Left lung (tissue), 4 donors: ENCODE measurements at regions not wholly inside any gene's neighbourhood (a gene's known extent, or its start where the extent isn't known, plus 50 kb on each side); places are given as distances from the start of the nearest gene placed in this dataset.

Source experiments
- ATAC-seq: fragments of 200-7000 bp; cut with Tn5 transposase; one replicate; pipeline ENCODE4 v1.9.1; 2020; ENCODE audit warnings: moderate library complexity
- DNase-seq, 4 donors: peaks; one replicate each; pipeline ENCODE4 v3.0.0-alpha.2; 2013 to 2020
- H3K27ac ChIP-seq, 2 donors: fragments of 200-600 bp; sonication (generic) in 1 of 2; one replicate each; pipeline versions ENCODE4 v1.5.0 to v1.8.0; 2020 to 2021
- H3K27me3 ChIP-seq, 2 donors: fragments of 200-600 bp; sonication (generic) in 1 of 2; one replicate each; pipeline versions ENCODE4 v1.5.0 to v1.8.0; 2020 to 2021
- H3K36me3 ChIP-seq, 2 donors: fragments of 200-600 bp; sonication (generic) in 1 of 2; one replicate each; pipeline versions ENCODE4 v1.5.0 to v1.8.0; 2020 to 2021
- H3K4me1 ChIP-seq, 2 donors: fragments of 200-600 bp; one replicate each; pipeline ENCODE4 v1.8.0; 2021
- H3K4me3 ChIP-seq, 2 donors: fragments of 200-600 bp; sonication (generic) in 1 of 2; one replicate each; pipeline versions ENCODE4 v1.5.0 to v1.8.0; 2020 to 2021; ENCODE audit warnings: mild to moderate bottlenecking in 1 of 2
- H3K9me3 ChIP-seq, 2 donors: fragments of 200-600 bp; sonication (generic) in 1 of 2; one replicate each; pipeline versions ENCODE4 v1.5.0 to v1.8.0; 2020 to 2021
- intact Hi-C, 2 donors: fragments of 100-400 bp; cut with DNase I; formaldehyde crosslinking; loops; one replicate each; pipeline versions ENCODE4 v1.11.2 to v1.14.2; 2022
- TF ChIP-seq, protein P1 (sequence below), 2 donors: fragments of 200-600 bp; sonication (generic) in 1 of 2; IDR thresholded peaks; one replicate each; pipeline versions ENCODE4 v1.5.0 to v1.8.0; 2021; ENCODE audit warnings: antibody characterized with exemption in 2 of 2
- donor health status: DM: no; HTN: yes; CAD: no.
- donor health status: DM: no; HTN: no; CAD: no.

DNA sequence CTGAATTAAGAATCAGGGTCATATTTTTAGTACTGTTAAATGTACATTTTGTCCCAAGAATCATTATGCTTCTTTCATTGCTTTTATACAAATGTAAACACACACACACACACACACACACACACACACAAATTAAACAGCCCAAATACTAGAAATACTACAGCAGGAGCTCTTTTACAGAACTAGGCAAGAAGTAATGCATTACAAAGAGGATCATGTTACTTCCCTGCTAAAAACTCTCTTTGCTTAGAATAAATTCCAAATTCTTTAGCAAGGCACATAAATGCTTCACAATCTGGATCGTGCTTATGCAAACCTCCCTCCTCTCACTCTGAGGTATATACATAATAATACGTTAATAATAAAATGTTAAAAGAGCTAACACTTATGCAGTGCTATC lies 720.4 kb upstream of the ADGRL4 start:
- TF ChIP-seq, protein P1, sequence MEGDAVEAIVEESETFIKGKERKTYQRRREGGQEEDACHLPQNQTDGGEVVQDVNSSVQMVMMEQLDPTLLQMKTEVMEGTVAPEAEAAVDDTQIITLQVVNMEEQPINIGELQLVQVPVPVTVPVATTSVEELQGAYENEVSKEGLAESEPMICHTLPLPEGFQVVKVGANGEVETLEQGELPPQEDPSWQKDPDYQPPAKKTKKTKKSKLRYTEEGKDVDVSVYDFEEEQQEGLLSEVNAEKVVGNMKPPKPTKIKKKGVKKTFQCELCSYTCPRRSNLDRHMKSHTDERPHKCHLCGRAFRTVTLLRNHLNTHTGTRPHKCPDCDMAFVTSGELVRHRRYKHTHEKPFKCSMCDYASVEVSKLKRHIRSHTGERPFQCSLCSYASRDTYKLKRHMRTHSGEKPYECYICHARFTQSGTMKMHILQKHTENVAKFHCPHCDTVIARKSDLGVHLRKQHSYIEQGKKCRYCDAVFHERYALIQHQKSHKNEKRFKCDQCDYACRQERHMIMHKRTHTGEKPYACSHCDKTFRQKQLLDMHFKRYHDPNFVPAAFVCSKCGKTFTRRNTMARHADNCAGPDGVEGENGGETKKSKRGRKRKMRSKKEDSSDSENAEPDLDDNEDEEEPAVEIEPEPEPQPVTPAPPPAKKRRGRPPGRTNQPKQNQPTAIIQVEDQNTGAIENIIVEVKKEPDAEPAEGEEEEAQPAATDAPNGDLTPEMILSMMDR (IDR thresholded peaks at IDR 0.05): no peak
- no peak for ATAC-seq
- DNase-seq: no peak
- intact Hi-C loops: no loop called here
- Histone ChIP-seq H3K27ac (no peak overlapping the region), H3K36me3 (no peaks in the 10 kb centered on the region), H3K4me3 (no peak overlapping the region), H3K9me3 (peaks cover 0 to 2% of the 10 kb centered on the region in 2 donors), H3K27me3 (no peaks in the 10 kb centered on the region), H3K4me1 (no peaks in the 10 kb centered on the region)

DNA sequence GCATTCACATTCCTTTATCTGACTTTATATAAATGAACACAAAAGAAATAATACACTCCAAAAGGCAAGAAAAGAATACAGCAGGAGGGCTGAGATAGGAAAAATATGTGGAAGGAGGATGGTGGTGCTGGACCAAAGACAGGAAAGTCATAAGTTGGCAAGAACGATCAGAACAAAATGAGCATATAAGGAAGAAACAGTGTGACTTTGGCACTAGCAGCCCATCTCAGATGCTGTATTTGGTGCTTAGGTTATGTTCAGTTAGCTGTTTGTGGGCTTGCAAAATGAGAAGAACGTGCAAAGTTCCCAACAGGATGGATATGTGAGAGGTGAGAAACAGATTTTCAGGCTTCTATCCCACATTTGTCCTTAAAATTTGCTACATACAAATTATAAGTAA lies 719.8 kb upstream of the ADGRL4 start:
- Histone ChIP-seq H3K27ac (no peak overlapping the region), H3K4me1 (no peaks in the 10 kb centered on the region), H3K36me3 (no peaks in the 10 kb centered on the region), H3K4me3 (no peak overlapping the region), H3K27me3 (no peaks in the 10 kb centered on the region), H3K9me3 (peaks cover 0 to 3% of the 10 kb centered on the region in 2 donors)
- TF ChIP-seq, protein P1 (IDR thresholded peaks at IDR 0.05): no peak
- intact Hi-C loops: no loop called here
- no peak for DNase-seq
- ATAC-seq: no peak

DNA sequence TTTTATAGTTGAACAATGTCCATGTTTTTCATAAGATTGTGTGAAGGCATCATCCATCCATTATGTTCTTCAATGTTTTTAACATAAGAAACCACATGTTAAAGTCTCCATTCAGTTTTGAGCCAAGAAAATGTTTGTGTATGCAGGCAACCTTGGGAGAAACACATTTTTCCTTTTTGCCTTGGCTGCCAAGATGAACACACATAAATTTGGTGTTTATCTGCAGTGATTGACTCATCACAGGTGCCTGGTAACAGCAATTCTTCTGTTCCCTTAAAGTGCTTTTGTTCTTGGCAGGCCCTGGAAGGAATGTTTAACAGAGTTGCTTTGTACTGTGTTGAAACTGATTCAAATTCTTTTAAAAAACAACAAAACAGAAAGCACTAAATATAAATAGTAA lies 709.9 kb upstream of the ADGRL4 start:
- H3K4me1 ChIP-seq: no peaks in the 10 kb centered on the region
- no peaks in the 10 kb centered on the region for H3K27me3 ChIP-seq
- no peak overlapping the region for H3K4me3 ChIP-seq
- ATAC-seq (no peak), DNase-seq (no peak)
- H3K36me3 ChIP-seq: no peaks in the 10 kb centered on the region
- TF ChIP-seq, protein P1 (IDR thresholded peaks at IDR 0.05): no peak
- intact Hi-C loops: no loop called here
- peaks cover 0 to 21% of the 10 kb centered on the region in 2 donors for H3K9me3 ChIP-seq
- H3K27ac ChIP-seq: no peak overlapping the region

DNA sequence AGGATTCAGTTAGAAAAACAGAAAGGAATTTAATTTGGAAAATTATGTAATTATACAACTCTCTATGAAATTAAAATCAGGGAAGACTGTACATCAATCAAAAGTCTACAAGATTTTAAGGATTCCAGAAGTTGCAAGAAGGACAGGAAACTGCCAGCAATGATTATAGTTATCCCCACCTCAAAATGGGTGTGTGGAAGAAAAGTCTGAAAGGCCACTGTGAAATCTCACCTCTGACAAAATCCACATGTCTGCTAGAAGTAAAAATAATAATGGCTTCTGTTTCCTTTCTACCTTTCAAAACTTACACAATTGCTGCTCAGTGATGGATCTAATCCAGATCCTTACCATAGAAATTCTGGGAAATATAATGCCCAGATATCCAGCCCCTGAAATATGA lies 708.1 kb upstream of the ADGRL4 start:
- no peak for ATAC-seq
- H3K4me1 ChIP-seq: no peaks in the 10 kb centered on the region
- no peak for DNase-seq
- H3K27ac ChIP-seq: no peak overlapping the region
- peaks cover 0 to 14% of the 10 kb centered on the region in 2 donors for H3K9me3 ChIP-seq
- intact Hi-C loops: no loop called here
- H3K27me3 ChIP-seq: no peaks in the 10 kb centered on the region
- no peaks in the 10 kb centered on the region for H3K36me3 ChIP-seq
- no peak overlapping the region for H3K4me3 ChIP-seq
- TF ChIP-seq, protein P1 (IDR thresholded peaks at IDR 0.05): no peak

DNA sequence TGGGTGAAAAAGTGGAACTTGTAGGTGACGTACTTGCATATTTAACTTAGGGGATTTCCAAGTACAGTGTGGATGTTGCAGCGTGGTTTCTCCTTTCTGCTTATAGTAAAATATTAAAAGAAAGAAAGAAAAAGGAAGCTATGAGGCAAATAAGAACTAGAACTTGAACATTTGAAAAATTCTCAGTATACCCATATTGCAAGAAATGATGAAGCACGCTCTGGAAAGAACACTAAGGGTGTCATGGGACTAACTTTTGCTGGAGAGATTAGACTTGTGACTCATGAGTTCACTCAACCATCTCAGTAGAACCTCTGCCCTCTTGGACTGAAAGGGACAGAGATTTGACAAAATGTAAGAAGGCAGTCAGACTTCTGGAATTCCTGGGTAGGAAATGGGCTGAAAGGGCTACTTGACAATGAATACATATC lies 704.5 kb upstream of the ADGRL4 start:
- Histone ChIP-seq H3K9me3 (peaks cover 0 to 2% of the 10 kb centered on the region in 2 donors), H3K4me1 (no peaks in the 10 kb centered on the region), H3K27ac (no peak overlapping the region), H3K27me3 (no peaks in the 10 kb centered on the region), H3K4me3 (no peak overlapping the region), H3K36me3 (no peaks in the 10 kb centered on the region)
- TF ChIP-seq, protein P1 (IDR thresholded peaks at IDR 0.05): no peak
- intact Hi-C loops: no loop called here
- DNase-seq (no peak), ATAC-seq (no peak)
